Activated B cell treated with CpG ODN at 0.5 μM for 24 hours (primary cell): ENCODE measurements at regions not wholly inside any gene's neighbourhood (a gene's known extent, or its start where the extent isn't known, plus 50 kb on each side); places are given as distances from the start of the nearest gene placed in this dataset.

ENCODE experiments used
- ATAC-seq: fragments of 200-7000 bp; cut with Tn5 transposase; one replicate; pipeline ENCODE4 v1.10.0; 2021; ENCODE audit warnings: low read depth, mild to moderate bottlenecking, moderate library complexity
- CTCF ChIA-PET: fragments of 350-600 bp; sonication (Branson Sonifier 250); formaldehyde crosslinking; loops from one replicate; lab custom pipeline; 2021; ENCODE audit warnings: antibody characterized with exemption; lab: Charles Lee
- POLR2A ChIA-PET: fragments of 350-600 bp; sonication (Branson Sonifier 250); formaldehyde crosslinking; loops from one replicate; lab custom pipeline; 2021; ENCODE audit warnings: antibody characterized with exemption; lab: Charles Lee
- DNase-seq: peaks from one replicate; pipeline ENCODE4 v3.0.0; 2022
- H3K27ac Mint-ChIP-seq: one replicate; pipeline ENCODE4 v1.8.0; 2020; ENCODE audit warnings: mixed read lengths
- H3K27me3 Mint-ChIP-seq: one replicate; pipeline ENCODE4 v1.8.0; 2021; ENCODE audit warnings: mixed read lengths
- H3K36me3 Mint-ChIP-seq: one replicate; pipeline ENCODE4 v1.8.0; 2021; ENCODE audit warnings: low read depth, mixed read lengths
- H3K4me1 Mint-ChIP-seq: one replicate; pipeline ENCODE4 v1.8.0; 2021; ENCODE audit warnings: mixed read lengths
- H3K4me3 Mint-ChIP-seq: one replicate; pipeline ENCODE4 v1.8.0; 2020; ENCODE audit warnings: mild to moderate bottlenecking, mixed read lengths
- H3K9me3 Mint-ChIP-seq: one replicate; pipeline ENCODE4 v1.8.0; 2020; ENCODE audit warnings: mixed read lengths
- CTCF ChIP-seq: fragments of 200-600 bp; IDR thresholded peaks from one replicate; pipeline ENCODE4 v1.8.0; 2022; ENCODE audit warnings: antibody characterized with exemption, mild to moderate bottlenecking
- intact Hi-C: fragments of 100-400 bp; cut with micrococcal nuclease; formaldehyde crosslinking; loops from one replicate; pipeline ENCODE4 v1.15.1; 2024

GRCh38 chr10:120650705-120651399, 193.8 kb downstream of the PLPP4 start:
- Mint-ChIP-seq H3K4me1 (no peaks in the 10 kb centered on the region), H3K4me3 (no peak overlapping the region), H3K9me3 (no peaks in the 10 kb centered on the region), H3K36me3 (no peaks in the 10 kb centered on the region), H3K27ac (no peak overlapping the region), H3K27me3 (no peaks in the 10 kb centered on the region)
- no peak for DNase-seq
- ChIA-PET CTCF (no interaction called here), POLR2A (no interaction called here)
- TF ChIP-seq CTCF, result no peak
- intact Hi-C loops, result no loop called here
- no peak for ATAC-seq

- Mint-ChIP-seq H3K27me3 (peaks cover 11% of the 10 kb centered on the region), H3K27ac (no peak overlapping the region), H3K36me3 (no peaks in the 10 kb centered on the region), H3K4me1 (no peaks in the 10 kb centered on the region), H3K9me3 (no peaks in the 10 kb centered on the region), H3K4me3 (no peak overlapping the region)
- intact Hi-C loops, result no loop called here
- ATAC-seq (no peak), DNase-seq (no peak)
- POLR2A ChIA-PET, result no interaction called here
- TF ChIP-seq CTCF, result no peak
- CTCF ChIA-PET, result no interaction called here
These were observed 195.1 kb upstream of the WDR11 start for GRCh38 chr10:120656107-120656506.

GRCh38 chr10:120657371-120657770, 193.8 kb upstream of the WDR11 start:
- intact Hi-C loops, result no loop called here
- CTCF ChIA-PET, result no interaction called here

GRCh38 chr10:120658943-120659885, 191.9 kb upstream of the WDR11 start:
- ATAC-seq (no peak), DNase-seq (no peak)
- Mint-ChIP-seq H3K36me3 (no peaks in the 10 kb centered on the region), H3K27ac (no peak overlapping the region), H3K27me3 (peaks cover 11% of the 10 kb centered on the region), H3K4me3 (no peak overlapping the region), H3K9me3 (no peaks in the 10 kb centered on the region), H3K4me1 (no peaks in the 10 kb centered on the region)
- intact Hi-C loops, result no loop called here
- ChIA-PET CTCF (no interaction called here), POLR2A (no interaction called here)
- TF ChIP-seq CTCF, result no peak

More at GRCh38 chr10:120657371-120657770, 193.8 kb upstream of the WDR11 start:
- no peak for DNase-seq
- no peak for TF ChIP-seq CTCF
- Mint-ChIP-seq H3K27me3 (peaks cover 11% of the 10 kb centered on the region), H3K4me3 (no peak overlapping the region), H3K27ac (no peak overlapping the region), H3K9me3 (no peaks in the 10 kb centered on the region), H3K36me3 (no peaks in the 10 kb centered on the region), H3K4me1 (no peaks in the 10 kb centered on the region)
- POLR2A ChIA-PET, result no interaction called here
- no peak for ATAC-seq

- no peak overlapping the region for H3K4me3 Mint-ChIP-seq
- no peak for TF ChIP-seq CTCF
- H3K9me3 Mint-ChIP-seq, result no peaks in the 10 kb centered on the region
- no peaks in the 10 kb centered on the region for H3K4me1 Mint-ChIP-seq
- intact Hi-C loops, result no loop called here
- no peaks in the 10 kb centered on the region for H3K27me3 Mint-ChIP-seq
- ChIA-PET POLR2A (no interaction called here), CTCF (interaction anchor here (0.7 kb wide), 1 partner anchor 99 kb away, joined by 5 read pairs; no protein-coding TSS in a partner anchor)
- ATAC-seq (no peak), DNase-seq (no peak)
- no peak overlapping the region for H3K27ac Mint-ChIP-seq
- no peaks in the 10 kb centered on the region for H3K36me3 Mint-ChIP-seq
These were observed 184.9 kb upstream of the WDR11 start for GRCh38 chr10:120666308-120666707.
